ENCODE measurements at regions not wholly inside any gene's neighbourhood (a gene's known extent, or its start where the extent isn't known, plus 50 kb on each side); places are given as distances from the start of the nearest gene placed in this dataset.

GRCh38 chr5:115392611-115393010 is 96.2 kb upstream of the CCDC112 start:
- TF ChIP-seq CTCF (IDR thresholded peaks at IDR 0.05; ENCODE audit: insufficient read depth, low read length, poor library complexity, severe bottlenecking): no peak
- no peaks in the 10 kb centered on the region for H3K27me3 ChIP-seq (replicated peaks; ENCODE audit: control insufficient read depth, insufficient read depth, low read length)
- no peak overlapping the region for H3K4me3 ChIP-seq (replicated peaks; ENCODE audit: low read depth, low read length)
- no peaks in the 10 kb centered on the region for H3K36me3 ChIP-seq (ENCODE audit: control insufficient read depth, insufficient read depth, low read length)
- no peak for DNase-seq (ENCODE audit: extremely low read depth, insufficient read length)

GRCh38 chr5:115391780-115392179 is 95.3 kb upstream of the CCDC112 start:
- H3K36me3 ChIP-seq (ENCODE audit: control insufficient read depth, insufficient read depth, low read length): no peaks in the 10 kb centered on the region
- H3K4me3 ChIP-seq (replicated peaks; ENCODE audit: low read depth, low read length): no peak overlapping the region
- TF ChIP-seq CTCF (IDR thresholded peaks at IDR 0.05; ENCODE audit: insufficient read depth, low read length, poor library complexity, severe bottlenecking): no peak
- no peaks in the 10 kb centered on the region for H3K27me3 ChIP-seq (replicated peaks; ENCODE audit: control insufficient read depth, insufficient read depth, low read length)
- DNase-seq (ENCODE audit: extremely low read depth, insufficient read length): no peak

DNA sequence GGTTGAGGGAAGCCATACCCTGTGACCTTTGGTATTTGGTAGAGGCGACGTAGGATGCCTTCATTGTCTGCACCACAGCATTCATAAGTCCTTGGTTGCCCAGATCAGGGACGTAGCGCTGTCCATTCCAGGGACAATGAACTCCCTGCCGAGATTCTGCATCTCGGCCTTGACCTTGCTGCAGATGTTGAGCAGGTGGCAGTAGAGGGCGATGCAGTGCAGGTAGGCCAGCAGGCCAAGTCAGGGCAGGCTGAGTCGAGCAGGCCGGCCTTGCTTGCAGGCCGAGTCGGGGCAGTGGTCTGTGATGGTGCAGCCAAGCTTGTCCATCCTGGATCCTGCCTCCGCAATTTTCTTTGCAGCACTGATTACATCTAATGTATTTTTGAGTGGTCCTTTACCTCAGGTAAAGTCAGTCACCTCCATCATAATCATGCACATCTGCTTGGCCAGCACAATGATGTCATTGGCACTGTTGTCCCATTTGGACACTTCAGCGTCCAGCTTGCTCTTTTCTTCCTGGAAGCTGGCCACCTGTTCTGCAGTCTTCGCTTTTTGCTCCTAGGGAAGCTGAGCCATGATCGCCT is 93.4 kb upstream of the CCDC112 start:
- H3K4me3 ChIP-seq (replicated peaks; ENCODE audit: low read depth, low read length): no peak overlapping the region
- no peak for DNase-seq (ENCODE audit: extremely low read depth, insufficient read length)
- H3K36me3 ChIP-seq (ENCODE audit: control insufficient read depth, insufficient read depth, low read length): no peaks in the 10 kb centered on the region
- no peaks in the 10 kb centered on the region for H3K27me3 ChIP-seq (replicated peaks; ENCODE audit: control insufficient read depth, insufficient read depth, low read length)
- peak; percentile 59 for TF ChIP-seq CTCF (IDR thresholded peaks at IDR 0.05; ENCODE audit: insufficient read depth, low read length, poor library complexity, severe bottlenecking)

- Histone ChIP-seq H3K27me3 (replicated peaks; ENCODE audit: control insufficient read depth, insufficient read depth, low read length) (no peaks in the 10 kb centered on the region), H3K4me3 (replicated peaks; ENCODE audit: low read depth, low read length) (no peak overlapping the region), H3K36me3 (ENCODE audit: control insufficient read depth, insufficient read depth, low read length) (no peaks in the 10 kb centered on the region)
- no peak for TF ChIP-seq CTCF (IDR thresholded peaks at IDR 0.05; ENCODE audit: insufficient read depth, low read length, poor library complexity, severe bottlenecking)
- no peak for DNase-seq (ENCODE audit: extremely low read depth, insufficient read length)
Observed at GRCh38 chr5:115389034-115389798, 92.8 kb upstream of the CCDC112 start.

DNA sequence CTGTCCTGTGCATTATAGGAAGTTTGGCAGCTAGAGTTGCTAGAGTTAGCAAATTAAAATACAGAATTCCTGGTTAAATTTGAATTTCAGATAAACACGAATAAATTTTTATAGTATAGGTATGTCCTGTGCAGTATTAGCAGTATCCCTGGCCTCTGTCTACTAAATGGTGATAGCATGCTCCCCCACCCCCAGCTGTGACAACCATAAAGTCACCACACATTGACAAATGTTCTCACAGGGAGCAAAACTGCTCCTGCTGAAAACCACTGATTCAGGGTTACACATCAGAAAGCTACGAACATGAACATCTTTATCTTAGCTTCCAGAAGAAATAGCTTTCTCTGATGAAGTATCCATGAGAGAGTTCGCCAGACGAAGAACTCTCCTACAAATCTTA is 91.8 kb upstream of the CCDC112 start:
- H3K4me3 ChIP-seq (replicated peaks; ENCODE audit: low read depth, low read length): no peak overlapping the region
- DNase-seq (ENCODE audit: extremely low read depth, insufficient read length): no peak
- TF ChIP-seq CTCF (IDR thresholded peaks at IDR 0.05; ENCODE audit: insufficient read depth, low read length, poor library complexity, severe bottlenecking): no peak
- no peaks in the 10 kb centered on the region for H3K27me3 ChIP-seq (replicated peaks; ENCODE audit: control insufficient read depth, insufficient read depth, low read length)
- H3K36me3 ChIP-seq (ENCODE audit: control insufficient read depth, insufficient read depth, low read length): no peaks in the 10 kb centered on the region
